Endothelial cell of umbilical vein (primary cell): ENCODE measurements at regions not wholly inside any gene's neighbourhood (a gene's known extent, or its start where the extent isn't known, plus 50 kb on each side); places are given as distances from the start of the nearest gene placed in this dataset.

ENCODE experiments used
- BruUV-seq: library from RNA; stranded (reverse); fragments of 400-500 nt; replicated peaks from 2 replicates; lab custom pipeline; 2021; lab: Mats Ljungman, UMichigan
- CTCF ChIA-PET: fragments of 300-600, 350-600 bp; sonication (Branson Sonifier 250); formaldehyde crosslinking; loops from one replicate; lab custom pipeline; 2021; ENCODE audit warnings: antibody characterized with exemption, inconsistent platforms; lab: Charles Lee
- POLR2A ChIA-PET: fragments of 300-600, 350-600 bp; sonication (Branson Sonifier 250); formaldehyde crosslinking; loops from one replicate; lab custom pipeline; 2021; ENCODE audit warnings: antibody characterized with exemption, inconsistent platforms; lab: Charles Lee
- DNase-seq: peaks from one replicate; pipeline ENCODE4 v3.0.0-alpha.2; 2011; ENCODE audit warnings: low read depth, low spot score
- FAIRE-seq: peaks from 2 replicates; lab custom pipeline; 2011; peaks lifted over from hg19 to GRCh38; lab: Jason Lieb, UNC
- H2AFZ ChIP-seq: 2 replicates; pipeline ENCODE4 v1.6.0; 2012; ENCODE audit warnings: low read depth, low read length, control low read depth, inconsistent platforms
- H3K27ac ChIP-seq: 2 replicates; pipeline ENCODE4 v1.5.1; 2011; ENCODE audit warnings: low read depth, mild to moderate bottlenecking, control low read depth, low read length, moderate library complexity; ENCODE audit not compliant: insufficient read depth
- H3K27me3 ChIP-seq, 2 experiments: 2 replicates each; pipeline versions ENCODE4 v1.6.0 to v1.6.1; 2011; ENCODE audit warnings: low read length in 2 of 2, mixed read lengths in 1 of 2; ENCODE audit not compliant: control insufficient read depth in 2 of 2, insufficient read depth in 2 of 2
- H3K36me3 ChIP-seq, 2 experiments: 2 replicates in 1 of 2; 3 replicates in 1 of 2; pipeline ENCODE4 v1.5.1; 2011; ENCODE audit warnings: low read length in 2 of 2, mild to moderate bottlenecking in 1 of 2, moderate library complexity in 1 of 2; ENCODE audit not compliant: control insufficient read depth in 2 of 2, insufficient read depth in 2 of 2; ENCODE audit errors: extremely low read depth in 1 of 2
- H3K4me1 ChIP-seq: 3 replicates; pipeline ENCODE4 v1.5.1; 2011; ENCODE audit warnings: mild to moderate bottlenecking, low read length; ENCODE audit not compliant: control insufficient read depth, insufficient read depth; ENCODE audit errors: extremely low read depth
- H3K4me2 ChIP-seq: 2 replicates; pipeline ENCODE4 v1.6.1; 2011; ENCODE audit warnings: low read length, control low read depth, mixed read lengths; ENCODE audit not compliant: insufficient read depth
- H3K4me3 ChIP-seq, 3 experiments: fragments of 200-600 bp in 1 of 3; sonication (generic), shearing (Covaris generic) in 1 of 3; replicated peaks in 1 of 3; 2 replicates each; pipeline ENCODE4 v1.5.1; 2011 to 2016; ENCODE audit warnings: control low read depth in 3 of 3, low read length in 3 of 3, mild to moderate bottlenecking in 2 of 3, inconsistent platforms in 1 of 3, low read depth in 1 of 3, moderate library complexity in 1 of 3; ENCODE audit not compliant: insufficient read depth in 1 of 3
- H3K79me2 ChIP-seq: 2 replicates; pipeline ENCODE4 v1.6.0; 2012; ENCODE audit warnings: low read length, inconsistent platforms; ENCODE audit not compliant: control insufficient read depth, insufficient read depth
- H3K9ac ChIP-seq: replicated peaks from 2 replicates; pipeline ENCODE3; 2011; ENCODE audit warnings: low read length, control low read depth; ENCODE audit not compliant: insufficient read depth; ENCODE audit errors: extremely low read depth
- H3K9me1 ChIP-seq: replicated peaks from 3 replicates; pipeline ENCODE4 v1.6.0; 2011; ENCODE audit warnings: mild to moderate bottlenecking, low read length; ENCODE audit not compliant: control insufficient read depth, insufficient read depth; ENCODE audit errors: extremely low read depth
- H3K9me3 ChIP-seq: replicated peaks from 2 replicates; pipeline ENCODE4 v1.5.1; 2012; ENCODE audit warnings: low read length, inconsistent platforms; ENCODE audit not compliant: control insufficient read depth, insufficient read depth
- H4K20me1 ChIP-seq: replicated peaks from 2 replicates; pipeline ENCODE3; 2011; ENCODE audit warnings: mild to moderate bottlenecking, low read length; ENCODE audit not compliant: control insufficient read depth, insufficient read depth; ENCODE audit errors: extremely low read depth
- EZH2 ChIP-seq: IDR thresholded peaks from 2 replicates; pipeline ENCODE4 v1.6.1; 2012; ENCODE audit warnings: borderline replicate concordance, low read depth, mild to moderate bottlenecking, moderate library complexity, low read length, inconsistent platforms; ENCODE audit not compliant: severe bottlenecking
- FOS ChIP-seq: IDR thresholded peaks from 2 replicates; pipeline ENCODE4 v1.6.1; 2011; ENCODE audit warnings: mild to moderate bottlenecking, low read length, moderate library complexity, borderline replicate concordance; ENCODE audit not compliant: insufficient read depth
- GATA2 ChIP-seq: IDR thresholded peaks from 2 replicates; pipeline ENCODE4 v1.7.0; 2011; ENCODE audit warnings: low read depth, mild to moderate bottlenecking, moderate library complexity, mixed read lengths, low read length; ENCODE audit not compliant: insufficient read length, insufficient read depth
- JUN ChIP-seq: IDR thresholded peaks from 2 replicates; pipeline ENCODE4 v1.6.1; 2011; ENCODE audit warnings: borderline replicate concordance, low read depth; ENCODE audit not compliant: insufficient read length, insufficient read depth
- MYC ChIP-seq: IDR thresholded peaks from one replicate; pipeline ENCODE4 v1.6.1; 2011; ENCODE audit warnings: mild to moderate bottlenecking, low read depth, low read length
- POLR2A ChIP-seq: IDR thresholded peaks from 2 replicates; pipeline ENCODE4 v1.6.1; 2012; ENCODE audit warnings: low read depth, mild to moderate bottlenecking, control low read depth, low read length
- POLR2AphosphoS5 ChIP-seq: IDR thresholded peaks from 2 replicates; pipeline ENCODE4 v1.6.1; 2012; ENCODE audit warnings: low read depth, mild to moderate bottlenecking, control low read depth, low read length, moderate library complexity; ENCODE audit not compliant: insufficient read depth
- dilution Hi-C: fragments of 300-500 bp; cut with MboI; formaldehyde crosslinking; loops from one replicate; pipeline ENCODE4 v1.15.0; 2019; ENCODE audit warnings: low sequenced_read_pairs; ENCODE audit not compliant: extremely low pct_ligation_motif_present
- intact Hi-C: fragments of 100-400 bp; cut with micrococcal nuclease; formaldehyde crosslinking; loops from one replicate; pipeline ENCODE4 v1.10.0; 2022
- TF ChIP-seq, protein P1 (sequence below): IDR thresholded peaks from 2 replicates; pipeline ENCODE4 v1.6.1; 2011; ENCODE audit not compliant: insufficient read depth, insufficient read length
- TF ChIP-seq, protein P2 (sequence below), 2 donors: IDR thresholded peaks; 1 replicate in 1 of 2; 2 replicates in 1 of 2; pipeline ENCODE4 v1.5.1; 2011; ENCODE audit warnings: low read length in 2 of 2, mild to moderate bottlenecking in 2 of 2, moderate library complexity in 2 of 2, control low read depth in 1 of 2, inconsistent platforms in 1 of 2, low read depth in 1 of 2; ENCODE audit not compliant: insufficient read depth in 1 of 2; ENCODE audit errors: extremely low read depth in 1 of 2

DNA sequence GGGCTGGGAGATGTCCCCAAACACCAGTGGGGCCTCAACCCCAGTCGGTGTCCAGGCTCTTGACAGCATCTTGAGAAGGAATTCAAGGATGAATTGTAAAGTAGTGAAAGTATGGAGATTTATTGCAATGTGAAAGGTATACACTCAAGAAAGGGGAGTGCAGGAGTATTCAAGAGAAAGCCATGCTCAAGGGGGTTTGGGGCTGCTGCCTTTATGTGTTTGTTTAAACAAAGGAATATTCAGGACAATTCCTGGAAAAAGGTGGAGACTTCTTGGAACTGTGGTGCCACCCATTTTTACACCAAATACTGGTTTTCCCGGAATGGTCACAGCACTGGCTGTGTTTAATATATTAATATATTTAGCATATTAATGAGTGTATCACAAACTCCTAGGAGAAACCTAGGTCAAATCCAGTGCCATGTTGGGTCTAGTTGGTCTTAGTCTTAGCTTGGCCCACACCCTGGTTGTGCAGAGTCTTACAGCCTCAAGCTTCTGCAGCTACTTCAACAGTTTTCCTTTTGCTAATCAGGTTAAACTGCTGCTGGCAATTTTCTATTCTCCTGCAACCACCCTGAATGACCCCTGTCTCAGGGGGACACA lies 138.5 kb upstream of the TMTC4 start:
- Histone ChIP-seq H3K27me3 (no peaks in the 10 kb centered on the region), H3K4me2 (no peak overlapping the region), H3K9ac (no peak overlapping the region), H3K9me1 (no peaks in the 10 kb centered on the region), H3K79me2 (no peaks in the 10 kb centered on the region), H3K4me3 (no peak overlapping the region), H3K27ac (no peak overlapping the region), H3K36me3 (no peaks in the 10 kb centered on the region), H3K4me1 (no peaks in the 10 kb centered on the region), H2AFZ (no peak overlapping the region), H3K9me3 (no peaks in the 10 kb centered on the region), H4K20me1 (no peaks in the 10 kb centered on the region)
- intact Hi-C loops = no loop called here
- dilution Hi-C loops = no loop called here
- TF ChIP-seq POLR2AphosphoS5 (no peak), EZH2 (no peak), GATA2 (no peak), JUN (no peak), MYC (no peak), POLR2A (no peak), FOS (no peak)
- TF ChIP-seq, protein P1, sequence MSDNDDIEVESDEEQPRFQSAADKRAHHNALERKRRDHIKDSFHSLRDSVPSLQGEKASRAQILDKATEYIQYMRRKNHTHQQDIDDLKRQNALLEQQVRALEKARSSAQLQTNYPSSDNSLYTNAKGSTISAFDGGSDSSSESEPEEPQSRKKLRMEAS = no peak
- TF ChIP-seq, protein P2, sequence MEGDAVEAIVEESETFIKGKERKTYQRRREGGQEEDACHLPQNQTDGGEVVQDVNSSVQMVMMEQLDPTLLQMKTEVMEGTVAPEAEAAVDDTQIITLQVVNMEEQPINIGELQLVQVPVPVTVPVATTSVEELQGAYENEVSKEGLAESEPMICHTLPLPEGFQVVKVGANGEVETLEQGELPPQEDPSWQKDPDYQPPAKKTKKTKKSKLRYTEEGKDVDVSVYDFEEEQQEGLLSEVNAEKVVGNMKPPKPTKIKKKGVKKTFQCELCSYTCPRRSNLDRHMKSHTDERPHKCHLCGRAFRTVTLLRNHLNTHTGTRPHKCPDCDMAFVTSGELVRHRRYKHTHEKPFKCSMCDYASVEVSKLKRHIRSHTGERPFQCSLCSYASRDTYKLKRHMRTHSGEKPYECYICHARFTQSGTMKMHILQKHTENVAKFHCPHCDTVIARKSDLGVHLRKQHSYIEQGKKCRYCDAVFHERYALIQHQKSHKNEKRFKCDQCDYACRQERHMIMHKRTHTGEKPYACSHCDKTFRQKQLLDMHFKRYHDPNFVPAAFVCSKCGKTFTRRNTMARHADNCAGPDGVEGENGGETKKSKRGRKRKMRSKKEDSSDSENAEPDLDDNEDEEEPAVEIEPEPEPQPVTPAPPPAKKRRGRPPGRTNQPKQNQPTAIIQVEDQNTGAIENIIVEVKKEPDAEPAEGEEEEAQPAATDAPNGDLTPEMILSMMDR (IDR thresholded peaks at IDR 0.05; ENCODE audit: extremely low read depth in 1 of 2, insufficient read depth in 1 of 2, low read depth in 1 of 2, low read length in 2 of 2) = no peak
- DNase-seq = no peak
- BruUV-seq = no TSS peak
- FAIRE-seq = no peak
- ChIA-PET CTCF (no interaction called here), POLR2A (no interaction called here)
